Liver (tissue), 8 donors: ENCODE measurements at regions not wholly inside any gene's neighbourhood (a gene's known extent, or its start where the extent isn't known, plus 50 kb on each side); places are given as distances from the start of the nearest gene placed in this dataset.

Experiments used
- DNase-seq: peaks from one replicate; pipeline ENCODE4 v3.0.0-alpha.2; 2017; ENCODE audit warnings: low spot score
- H3K27ac ChIP-seq, 2 donors: one replicate each; pipeline ENCODE4 v1.7.0; 2013; ENCODE audit warnings: inconsistent platforms in 2 of 2, low read length in 2 of 2, control low read depth in 1 of 2, low read depth in 1 of 2, mild to moderate bottlenecking in 1 of 2
- H3K27me3 ChIP-seq, 4 donors: one replicate each; pipeline versions ENCODE4 v1.6.1 to v1.7.0; 2013; ENCODE audit warnings: low read length in 3 of 4, inconsistent platforms in 1 of 4, mild to moderate bottlenecking in 1 of 4, moderate library complexity in 1 of 4; ENCODE audit not compliant: control insufficient read depth in 4 of 4, insufficient read depth in 4 of 4
- H3K36me3 ChIP-seq, 4 donors: one replicate each; pipeline versions ENCODE4 v1.6.1 to v1.7.0; 2013; ENCODE audit warnings: low read length in 3 of 4, mild to moderate bottlenecking in 3 of 4, low read depth in 1 of 4, moderate library complexity in 1 of 4; ENCODE audit not compliant: control insufficient read depth in 4 of 4, insufficient read depth in 3 of 4
- H3K4me1 ChIP-seq, 4 donors: one replicate each; pipeline versions ENCODE4 v1.6.1 to v1.7.0; 2013; ENCODE audit warnings: low read length in 3 of 4, mild to moderate bottlenecking in 3 of 4, moderate library complexity in 1 of 4; ENCODE audit not compliant: control insufficient read depth in 4 of 4, insufficient read depth in 4 of 4
- H3K4me3 ChIP-seq, 3 donors: one replicate each; pipeline versions ENCODE4 v1.6.1 to v1.7.0; 2013; ENCODE audit warnings: low read length in 3 of 3, control low read depth in 1 of 3, low read depth in 1 of 3, mild to moderate bottlenecking in 1 of 3
- H3K9ac ChIP-seq, 2 donors: one replicate each; pipeline ENCODE4 v1.7.0; 2013; ENCODE audit warnings: low read length in 2 of 2, mild to moderate bottlenecking in 2 of 2, moderate library complexity in 2 of 2, control low read depth in 1 of 2, low read depth in 1 of 2
- H3K9me3 ChIP-seq, 4 donors: one replicate each; pipeline versions ENCODE4 v1.6.1 to v1.7.0; 2013; ENCODE audit warnings: low read length in 3 of 4; ENCODE audit not compliant: control insufficient read depth in 4 of 4
- CTCF ChIP-seq: fragments of 150-350 bp; IDR thresholded peaks from 2 replicates; pipeline ENCODE4 v1.5.1; 2017; ENCODE audit warnings: improper control_type of control experiment, low read depth, low read length; ENCODE audit not compliant: missing input control
- EGR1 ChIP-seq, 2 donors: IDR thresholded peaks; 2 replicates each; pipeline ENCODE4 v1.6.1; 2016 to 2018; ENCODE audit warnings: antibody characterized with exemption in 2 of 2, low read depth in 2 of 2
- FOXA1 ChIP-seq: IDR thresholded peaks from 2 replicates; pipeline ENCODE4 v1.6.1; 2016; ENCODE audit warnings: antibody characterized with exemption
- GABPA ChIP-seq, 2 donors: IDR thresholded peaks in 1 of 2; conservative IDR thresholded peaks in 1 of 2; 2 replicates each; pipeline ENCODE4 v1.6.1; 2016; ENCODE audit warnings: antibody characterized with exemption in 2 of 2, mild to moderate bottlenecking in 1 of 2, moderate library complexity in 1 of 2
- HNF4A ChIP-seq, 2 donors: conservative IDR thresholded peaks; 2 replicates each; pipeline ENCODE4 v1.6.1; 2016; ENCODE audit warnings: antibody characterized with exemption in 2 of 2, mild to moderate bottlenecking in 2 of 2
- HNF4G ChIP-seq: IDR thresholded peaks from 2 replicates; pipeline ENCODE4 v1.6.1; 2016; ENCODE audit warnings: antibody characterized with exemption
- JUND ChIP-seq, 2 donors: IDR thresholded peaks; 2 replicates each; pipeline ENCODE4 v1.6.1; 2016; ENCODE audit warnings: antibody characterized with exemption in 2 of 2
- NR2F2 ChIP-seq: IDR thresholded peaks from 2 replicates; pipeline ENCODE4 v1.6.1; 2016; ENCODE audit warnings: antibody characterized with exemption
- RXRA ChIP-seq, 2 donors: IDR thresholded peaks; 2 replicates each; pipeline ENCODE4 v1.6.1; 2017 to 2018; ENCODE audit warnings: antibody characterized with exemption in 2 of 2, mild to moderate bottlenecking in 1 of 2
- SP1 ChIP-seq: IDR thresholded peaks from 2 replicates; pipeline ENCODE4 v1.6.1; 2018; ENCODE audit warnings: antibody characterized with exemption, mild to moderate bottlenecking
- TAF1 ChIP-seq: conservative IDR thresholded peaks from 2 replicates; pipeline ENCODE4 v1.6.1; 2016; ENCODE audit warnings: antibody characterized with exemption, mild to moderate bottlenecking
- YY1 ChIP-seq: IDR thresholded peaks from 2 replicates; pipeline ENCODE4 v1.6.1; 2016; ENCODE audit warnings: antibody characterized with exemption, mild to moderate bottlenecking
- WGBS: extraction: QIAGEN DNeasy Blood & Tissue Kit; methylation state at CpG from one replicate; pipeline ENCODE4 v1.1.7; 2013; 5-methylcytosine and 5-hydroxymethylcytosine counted together
- TF ChIP-seq, protein P1 (sequence below): IDR thresholded peaks from 2 replicates; pipeline ENCODE4 v1.6.1; 2016; ENCODE audit warnings: antibody characterized with exemption
- TF ChIP-seq, protein P2 (sequence below): IDR thresholded peaks from 2 replicates; pipeline ENCODE4 v1.6.1; 2016; ENCODE audit warnings: antibody characterized with exemption
- donor health status: healthy.
- donor health status: healthy.
- donor health status: healthy.
- donor health status: healthy.
- donor health status: healthy.

- no peak for DNase-seq
- TF ChIP-seq SP1, result no peak
- TF ChIP-seq, protein P1, sequence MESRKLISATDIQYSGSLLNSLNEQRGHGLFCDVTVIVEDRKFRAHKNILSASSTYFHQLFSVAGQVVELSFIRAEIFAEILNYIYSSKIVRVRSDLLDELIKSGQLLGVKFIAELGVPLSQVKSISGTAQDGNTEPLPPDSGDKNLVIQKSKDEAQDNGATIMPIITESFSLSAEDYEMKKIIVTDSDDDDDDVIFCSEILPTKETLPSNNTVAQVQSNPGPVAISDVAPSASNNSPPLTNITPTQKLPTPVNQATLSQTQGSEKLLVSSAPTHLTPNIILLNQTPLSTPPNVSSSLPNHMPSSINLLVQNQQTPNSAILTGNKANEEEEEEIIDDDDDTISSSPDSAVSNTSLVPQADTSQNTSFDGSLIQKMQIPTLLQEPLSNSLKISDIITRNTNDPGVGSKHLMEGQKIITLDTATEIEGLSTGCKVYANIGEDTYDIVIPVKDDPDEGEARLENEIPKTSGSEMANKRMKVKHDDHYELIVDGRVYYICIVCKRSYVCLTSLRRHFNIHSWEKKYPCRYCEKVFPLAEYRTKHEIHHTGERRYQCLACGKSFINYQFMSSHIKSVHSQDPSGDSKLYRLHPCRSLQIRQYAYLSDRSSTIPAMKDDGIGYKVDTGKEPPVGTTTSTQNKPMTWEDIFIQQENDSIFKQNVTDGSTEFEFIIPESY, result no peak
- no peak for TF ChIP-seq GABPA (IDR thresholded peaks at IDR 0.05 in 1 of 2, conservative IDR thresholded peaks at IDR 0.05 in 1 of 2)
- TF ChIP-seq, protein P2, sequence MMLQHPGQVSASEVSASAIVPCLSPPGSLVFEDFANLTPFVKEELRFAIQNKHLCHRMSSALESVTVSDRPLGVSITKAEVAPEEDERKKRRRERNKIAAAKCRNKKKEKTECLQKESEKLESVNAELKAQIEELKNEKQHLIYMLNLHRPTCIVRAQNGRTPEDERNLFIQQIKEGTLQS, result no peak
- no peak for TF ChIP-seq HNF4G
- no peak for TF ChIP-seq HNF4A (conservative IDR thresholded peaks at IDR 0.05)
- TF ChIP-seq CTCF, result no peak
- TF ChIP-seq TAF1, result no peak
- TF ChIP-seq EGR1 (IDR thresholded peaks at IDR 0.05; ENCODE audit: low read depth in 2 of 2), result no peak
- no peak for TF ChIP-seq YY1
- TF ChIP-seq JUND (IDR thresholded peaks at IDR 0.05), result no peak
- no peaks in the 10 kb centered on the region for H3K4me1 ChIP-seq
- no peaks in the 10 kb centered on the region for H3K36me3 ChIP-seq
- no peaks in the 10 kb centered on the region for H3K27me3 ChIP-seq
- no peak overlapping the region for H3K27ac ChIP-seq
- no peak overlapping the region for H3K4me3 ChIP-seq
- H3K9me3 ChIP-seq, result peaks cover 0 to 3% (median 0%) of the 10 kb centered on the region in 4 donors
- no peak overlapping the region for H3K9ac ChIP-seq
Measured at GRCh38 chr5:117246424-117246823, 671.8 kb upstream of the SEMA6A start.

GRCh38 chr5:117245130-117245529, 670.5 kb upstream of the SEMA6A start:
- TF ChIP-seq SP1 (no peak), NR2F2 (no peak), HNF4G (no peak), CTCF (no peak), FOXA1 (no peak), RXRA (IDR thresholded peaks at IDR 0.05) (no peak)
- Histone ChIP-seq H3K9ac (no peak overlapping the region), H3K27ac (no peak overlapping the region), H3K4me1 (no peaks in the 10 kb centered on the region), H3K27me3 (no peaks in the 10 kb centered on the region), H3K4me3 (no peak overlapping the region), H3K9me3 (peaks cover 0 to 3% (median 0%) of the 10 kb centered on the region in 4 donors), H3K36me3 (no peaks in the 10 kb centered on the region)
- DNase-seq, result no peak
- 75% methylated on average over 1 of the region's 1 CpG for whole genome bisulfite sequencing
